Cortex of kidney (tissue), 1 donor: ENCODE measurements at regions not wholly inside any gene's neighbourhood (a gene's known extent, or its start where the extent isn't known, plus 50 kb on each side); places are given as distances from the start of the nearest gene placed in this dataset.
"Not testable (repeated sequence)": the region's sequence is repeated elsewhere in the genome, so short reads cannot be mapped to it uniquely, and the experiment has no call there.

ENCODE experiments used
- DNase-seq: peaks from one replicate; lab custom pipeline; 2025; lab: John Stamatoyannopoulos, UW

DNA sequence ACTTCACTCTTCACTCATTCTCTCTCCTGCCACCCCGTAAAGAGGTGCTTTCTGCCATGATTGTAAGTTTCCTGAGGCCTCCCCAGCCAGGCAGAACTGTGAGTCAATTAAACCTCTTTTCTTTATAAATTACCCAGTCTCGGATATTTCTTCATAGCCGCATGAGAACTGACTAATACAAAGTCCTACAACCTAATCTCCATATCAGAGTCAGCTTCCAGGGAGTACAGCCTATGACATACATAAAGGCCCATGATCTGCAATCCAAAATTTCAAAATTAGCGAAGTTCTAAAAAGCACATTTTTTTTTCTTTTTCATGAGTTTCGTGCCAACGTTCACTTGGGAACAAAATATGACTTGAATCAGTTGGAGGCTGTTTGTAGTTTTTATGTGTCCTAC is 256.9 kb upstream of the DUSP10 start:
- DNase-seq, result no peak

DNA sequence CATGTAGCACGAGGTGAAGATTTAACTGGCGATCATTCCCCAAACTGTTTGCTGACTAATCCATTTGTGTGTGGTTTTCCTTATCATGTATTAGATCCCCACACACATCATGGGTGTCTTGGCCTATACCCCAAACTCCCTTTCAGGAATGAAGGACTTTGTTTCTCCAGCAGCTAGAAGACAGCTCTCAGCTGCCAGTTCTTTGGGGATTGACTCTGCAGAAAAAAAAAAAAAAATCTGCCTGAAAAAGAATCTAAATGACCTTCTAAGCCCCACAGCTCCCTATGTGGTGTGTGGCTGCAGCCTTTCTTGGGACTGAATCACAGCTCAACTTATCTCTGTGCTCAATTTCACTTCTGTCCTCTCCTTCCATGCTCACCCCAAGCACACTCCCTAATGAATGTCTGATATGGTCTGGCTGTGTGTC is 256.3 kb upstream of the DUSP10 start:
- no peak for DNase-seq

DNA sequence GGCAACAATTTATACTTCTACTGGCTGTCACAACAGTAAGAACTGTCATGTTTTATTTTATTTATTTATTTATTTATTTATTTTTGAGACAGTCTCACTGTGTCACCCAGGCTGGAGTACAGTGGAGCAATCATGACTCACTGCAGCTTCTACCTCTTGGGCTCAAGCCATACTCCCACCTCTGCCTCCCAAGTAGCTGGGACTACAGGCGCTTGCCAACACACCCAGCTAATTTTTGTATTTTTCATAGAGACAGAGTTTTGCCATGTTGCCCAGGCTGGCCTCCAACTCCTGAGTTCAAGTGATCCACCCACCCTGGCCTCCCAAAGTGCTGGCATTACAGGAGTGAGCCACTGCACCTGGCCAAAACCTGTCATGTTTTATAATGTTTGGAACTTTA is 255.1 kb upstream of the DUSP10 start:
- not testable (repeated sequence) for DNase-seq

DNA sequence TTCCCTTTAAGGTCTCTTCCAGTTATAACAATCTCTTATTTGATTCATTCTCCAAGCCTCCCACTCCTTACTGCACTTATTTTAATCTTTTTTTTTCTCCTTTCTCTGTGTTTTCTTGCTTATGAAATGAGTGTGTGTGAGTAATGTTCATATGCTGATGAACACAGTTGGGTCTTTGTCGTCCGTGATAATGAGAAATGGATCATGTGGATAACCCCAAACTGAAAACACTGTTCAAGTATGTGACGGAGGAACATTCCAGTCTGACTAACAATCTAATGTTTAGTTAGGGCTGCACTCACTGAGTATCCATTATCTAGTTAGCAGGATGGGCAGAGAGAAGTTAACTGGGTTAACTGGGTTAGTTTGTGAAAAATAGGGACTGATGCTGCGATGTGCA is 253.1 kb upstream of the DUSP10 start:
- DNase-seq, result no peak

DNA sequence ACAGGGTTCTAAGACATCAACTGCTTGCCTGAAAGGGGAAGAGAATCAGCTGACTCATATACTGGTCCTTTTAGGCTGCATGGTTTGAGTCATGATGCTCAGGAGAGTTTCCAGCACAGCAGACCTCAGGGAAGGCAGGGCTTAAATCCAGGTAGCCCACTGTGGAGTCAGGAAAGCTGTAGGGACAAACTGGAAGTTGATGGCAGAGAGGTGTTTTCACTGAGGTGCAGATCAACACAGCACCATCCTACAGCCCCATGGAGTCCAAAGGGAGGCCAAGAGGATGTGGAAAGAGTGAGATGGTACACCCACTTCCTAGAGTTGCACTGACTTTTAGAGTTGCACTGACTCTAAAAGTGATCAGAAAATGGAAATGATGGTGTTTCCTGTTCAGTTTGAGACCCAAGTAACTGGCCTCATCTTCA is 252.4 kb upstream of the DUSP10 start:
- no peak for DNase-seq

DNA sequence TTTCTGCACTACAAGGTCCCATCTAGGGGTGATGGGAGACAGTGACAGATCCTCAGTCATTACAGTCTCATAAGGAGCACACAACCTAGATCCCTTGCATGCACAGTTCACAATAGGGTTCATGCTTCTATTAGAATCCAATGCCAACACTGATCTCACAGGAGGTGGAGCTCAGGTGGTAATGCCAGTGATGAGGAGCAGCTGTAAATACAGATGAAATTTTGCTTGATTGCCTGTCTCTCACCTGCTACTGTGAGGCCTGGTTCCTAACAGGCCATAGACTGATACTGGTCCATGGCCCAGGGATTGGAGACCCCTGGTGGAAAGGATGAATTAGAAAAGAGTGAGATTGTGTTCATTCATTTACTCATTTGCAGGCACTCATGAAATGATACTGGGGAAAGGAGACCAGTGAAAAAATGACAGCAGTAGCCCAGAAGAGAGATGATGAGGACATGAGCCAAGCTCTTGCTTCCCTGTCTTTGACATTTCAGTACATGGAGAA is 251.6 kb upstream of the DUSP10 start:
- DNase-seq, result no peak

DNA sequence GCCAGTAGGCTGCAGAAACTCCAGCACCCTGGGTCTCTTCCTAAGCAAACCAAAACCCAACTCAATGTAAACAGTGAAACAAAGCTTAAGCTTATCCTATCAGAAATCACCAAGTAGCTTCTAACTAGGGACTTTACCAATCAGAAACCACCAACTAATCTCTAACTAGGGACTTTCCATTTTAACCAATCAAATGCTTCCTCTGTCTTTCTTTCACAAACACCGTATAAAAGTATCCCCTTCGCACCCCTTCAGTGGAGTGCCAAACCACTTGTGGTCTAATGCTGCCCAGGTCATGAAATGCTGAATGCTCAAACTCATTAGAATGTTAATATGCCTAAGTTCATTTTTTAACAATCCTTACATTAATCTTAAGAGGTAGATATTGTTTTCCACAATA is 250.5 kb upstream of the DUSP10 start:
- DNase-seq, result no peak

DNA sequence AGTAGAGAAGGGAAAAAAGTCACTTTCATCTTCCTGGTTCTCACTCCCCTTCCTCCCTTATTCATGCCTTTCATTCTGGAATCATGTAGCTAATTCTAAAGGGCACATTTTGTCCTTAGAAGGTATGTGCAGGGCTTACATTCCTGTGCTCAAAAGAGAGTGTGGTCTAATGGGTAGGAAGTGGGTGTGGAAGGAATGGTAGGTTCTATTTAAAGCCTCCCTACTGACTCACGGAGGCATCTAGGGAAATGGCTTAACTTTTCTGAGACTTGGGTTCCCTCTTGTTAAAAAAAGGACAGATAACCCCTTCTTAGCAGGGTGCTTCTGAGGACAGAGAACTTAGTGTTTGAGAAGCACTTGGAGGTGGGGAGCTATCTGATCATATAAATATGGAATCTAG is 249.3 kb upstream of the DUSP10 start:
- DNase-seq, result no peak

DNA sequence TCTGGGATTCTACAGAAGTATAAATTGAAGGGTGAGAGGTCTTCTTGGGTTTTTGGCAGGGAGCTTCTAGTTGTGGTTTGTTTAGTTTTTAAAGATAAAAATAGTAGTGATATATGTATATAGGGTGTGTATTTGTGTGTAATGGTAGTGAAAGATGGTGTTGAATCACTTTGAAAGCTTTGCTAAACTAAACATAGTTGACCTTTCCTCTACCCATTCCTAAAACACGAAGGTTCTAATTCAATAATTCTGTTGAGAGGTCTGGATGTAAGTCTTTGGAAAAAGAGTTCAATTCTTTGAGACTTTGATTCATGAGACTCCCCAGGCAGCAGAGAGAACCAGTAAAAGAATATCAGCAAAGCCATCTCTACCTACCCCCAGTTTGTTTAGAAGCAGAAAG is 247.9 kb upstream of the DUSP10 start:
- no peak for DNase-seq

DNA sequence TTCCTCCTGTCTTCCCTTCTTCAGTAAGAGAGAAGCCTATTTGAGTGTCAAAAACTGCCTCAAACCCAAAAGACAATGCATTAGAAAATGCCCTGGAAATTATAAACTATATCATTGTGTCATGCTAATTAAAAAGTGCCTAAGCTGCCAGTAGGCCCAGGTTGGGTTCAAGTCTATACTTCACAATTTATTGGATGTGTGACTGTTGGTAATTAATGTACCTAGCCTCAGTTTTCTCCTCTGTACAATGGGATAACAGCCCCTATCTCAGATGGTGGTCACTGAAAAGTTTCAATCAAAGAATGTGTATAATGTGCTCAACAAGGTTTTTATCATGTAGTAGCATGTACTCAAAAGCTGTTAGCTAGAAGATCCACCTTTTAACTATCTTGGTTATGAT is 246.9 kb upstream of the DUSP10 start:
- DNase-seq, result no peak

DNA sequence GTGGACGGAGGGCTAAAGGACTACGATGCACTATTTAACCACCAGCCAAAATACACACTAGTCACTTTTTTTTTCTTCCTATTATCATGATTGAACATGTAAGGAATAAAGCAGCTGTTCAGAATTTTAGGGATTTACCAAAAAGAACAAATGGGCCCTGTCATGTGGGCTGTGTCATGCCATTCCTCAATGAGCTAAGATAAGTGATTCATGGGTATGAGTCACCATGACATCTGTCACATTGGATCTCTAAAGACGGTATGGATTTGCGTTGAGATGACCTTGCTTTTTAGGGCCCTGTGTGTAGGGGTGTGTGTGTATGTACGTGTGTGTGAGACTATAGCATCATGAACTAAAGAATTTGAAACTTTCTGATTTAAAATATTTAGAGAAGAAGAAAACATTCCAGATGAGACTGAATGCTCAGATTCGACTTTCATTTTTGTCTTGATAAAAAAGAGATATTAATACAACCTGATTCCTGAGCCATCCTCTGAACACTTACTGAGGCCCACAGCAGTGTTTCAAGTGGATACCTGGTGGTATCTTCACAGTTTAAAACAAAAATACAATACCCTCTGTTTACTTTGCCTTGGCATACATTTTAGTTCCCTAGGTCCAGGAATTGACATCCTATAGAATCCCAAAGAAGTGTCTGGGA is 246.1 kb upstream of the DUSP10 start:
- DNase-seq, result no peak

DNA sequence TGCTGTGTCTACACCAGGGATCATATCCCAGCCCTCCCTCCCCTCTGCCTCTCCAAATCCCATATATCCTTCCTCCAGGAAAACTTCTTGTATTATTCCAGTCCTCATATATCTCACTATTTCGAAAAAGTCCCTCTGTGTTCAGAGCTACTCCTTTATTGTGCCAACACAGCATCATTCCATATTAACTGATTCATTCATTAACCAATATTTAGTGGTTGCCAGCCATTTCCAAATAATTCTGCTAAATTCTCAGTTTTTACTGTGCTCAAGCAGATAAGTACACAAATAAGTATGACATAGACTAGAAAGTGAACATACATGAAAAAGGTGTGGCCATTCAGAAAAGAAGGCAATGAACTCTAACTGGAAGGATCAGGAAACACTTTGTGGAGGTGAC is 241.6 kb upstream of the DUSP10 start:
- DNase-seq, result no peak

DNA sequence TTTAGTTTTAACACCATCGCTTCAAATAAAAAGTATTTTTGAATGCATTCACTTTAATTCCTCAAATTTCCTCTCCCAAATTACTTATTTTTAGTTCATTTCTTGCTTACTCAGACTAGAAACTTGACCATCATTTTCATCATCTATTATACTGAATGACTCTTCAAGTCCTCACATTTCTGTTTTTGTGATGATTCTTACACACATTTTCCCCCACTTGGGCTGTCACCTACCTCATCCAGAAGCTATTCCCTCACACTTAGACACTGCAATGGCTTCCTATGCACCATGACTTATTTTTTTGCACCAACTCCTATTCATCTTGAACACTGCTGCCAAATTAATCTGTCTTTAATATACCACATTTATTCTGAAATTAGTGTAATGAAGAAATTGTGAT is 239.6 kb upstream of the DUSP10 start:
- no peak for DNase-seq

DNA sequence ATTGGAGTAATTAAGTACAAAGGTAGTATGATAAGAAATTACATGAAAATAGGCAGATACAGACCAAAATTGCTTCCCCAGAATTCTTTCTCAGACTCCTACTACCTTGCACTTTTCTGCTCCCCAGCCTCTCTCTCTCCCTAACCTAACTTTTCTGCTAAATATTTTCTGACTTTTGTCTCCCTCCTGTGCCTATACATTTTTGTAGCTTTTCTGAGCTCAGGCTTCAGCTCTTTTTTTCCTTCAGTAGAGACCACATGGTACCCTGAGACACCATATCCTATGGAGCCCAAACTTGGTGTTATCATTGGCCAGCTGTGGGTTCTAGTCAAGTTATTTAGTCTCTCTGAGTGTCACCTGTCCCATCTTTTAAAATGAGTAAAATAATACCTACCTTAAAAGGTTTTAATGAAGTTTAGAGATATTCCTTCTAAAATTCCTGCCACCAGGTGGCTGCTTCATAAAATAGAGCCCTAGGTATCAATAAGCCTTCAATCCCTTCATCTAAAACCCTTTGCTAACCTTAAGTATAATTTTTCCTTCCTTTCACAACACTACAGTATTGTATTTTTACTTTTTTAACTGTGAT is 237.6 kb upstream of the DUSP10 start:
- DNase-seq, result no peak

DNA sequence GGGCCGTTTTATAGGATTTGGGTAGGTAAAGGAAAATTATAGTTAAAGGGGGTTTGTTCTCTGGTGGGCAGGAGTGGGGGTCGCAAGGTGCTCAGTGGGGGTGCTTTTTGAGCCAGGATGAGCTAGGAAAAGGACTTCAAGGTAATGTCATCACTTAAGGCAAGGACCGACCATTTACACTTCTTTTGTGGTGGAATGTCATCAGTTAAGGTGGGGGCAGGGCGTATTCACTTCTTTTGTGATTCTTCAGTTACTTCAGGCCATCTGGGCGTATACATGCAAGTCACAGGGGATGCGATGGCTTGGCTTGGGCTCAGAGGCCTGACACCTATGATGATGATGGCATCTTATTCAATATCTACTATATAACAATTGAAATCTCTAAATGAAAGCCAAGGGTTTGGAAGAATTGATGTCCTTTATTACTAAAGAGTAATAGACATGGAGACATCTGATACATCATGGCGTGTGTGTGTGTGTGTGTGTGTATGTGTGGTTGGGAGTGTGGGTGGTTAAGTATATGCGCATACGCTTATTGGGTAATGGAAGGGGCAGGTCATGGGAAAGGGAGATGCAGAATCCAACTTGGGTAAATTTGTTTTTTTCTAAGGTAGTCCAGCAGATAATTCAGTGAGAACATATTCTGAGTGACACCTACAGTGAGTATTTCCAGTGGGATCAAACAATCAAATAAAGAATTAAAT is 236.9 kb upstream of the DUSP10 start:
- DNase-seq, result not testable (repeated sequence)

DNA sequence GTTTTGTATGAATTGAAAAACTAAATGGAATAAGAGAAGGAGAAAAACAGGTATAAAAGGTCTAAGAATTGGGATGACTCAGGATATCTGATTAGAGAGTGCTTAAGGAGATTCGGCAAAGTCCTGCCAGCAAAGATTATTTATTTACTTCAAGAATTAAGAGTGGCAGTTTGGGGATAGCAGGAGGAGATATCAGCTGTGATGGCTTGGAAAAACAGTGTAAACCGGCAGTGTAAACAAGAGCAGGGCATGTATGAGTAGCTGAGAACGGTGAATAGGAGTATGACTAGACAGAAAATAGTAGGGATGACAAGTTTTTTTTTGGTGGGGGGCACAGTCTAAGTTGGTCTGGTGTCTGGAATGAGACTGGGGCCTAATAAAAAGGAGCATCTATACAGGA is 231.9 kb upstream of the DUSP10 start:
- DNase-seq, result not testable (repeated sequence)

DNA sequence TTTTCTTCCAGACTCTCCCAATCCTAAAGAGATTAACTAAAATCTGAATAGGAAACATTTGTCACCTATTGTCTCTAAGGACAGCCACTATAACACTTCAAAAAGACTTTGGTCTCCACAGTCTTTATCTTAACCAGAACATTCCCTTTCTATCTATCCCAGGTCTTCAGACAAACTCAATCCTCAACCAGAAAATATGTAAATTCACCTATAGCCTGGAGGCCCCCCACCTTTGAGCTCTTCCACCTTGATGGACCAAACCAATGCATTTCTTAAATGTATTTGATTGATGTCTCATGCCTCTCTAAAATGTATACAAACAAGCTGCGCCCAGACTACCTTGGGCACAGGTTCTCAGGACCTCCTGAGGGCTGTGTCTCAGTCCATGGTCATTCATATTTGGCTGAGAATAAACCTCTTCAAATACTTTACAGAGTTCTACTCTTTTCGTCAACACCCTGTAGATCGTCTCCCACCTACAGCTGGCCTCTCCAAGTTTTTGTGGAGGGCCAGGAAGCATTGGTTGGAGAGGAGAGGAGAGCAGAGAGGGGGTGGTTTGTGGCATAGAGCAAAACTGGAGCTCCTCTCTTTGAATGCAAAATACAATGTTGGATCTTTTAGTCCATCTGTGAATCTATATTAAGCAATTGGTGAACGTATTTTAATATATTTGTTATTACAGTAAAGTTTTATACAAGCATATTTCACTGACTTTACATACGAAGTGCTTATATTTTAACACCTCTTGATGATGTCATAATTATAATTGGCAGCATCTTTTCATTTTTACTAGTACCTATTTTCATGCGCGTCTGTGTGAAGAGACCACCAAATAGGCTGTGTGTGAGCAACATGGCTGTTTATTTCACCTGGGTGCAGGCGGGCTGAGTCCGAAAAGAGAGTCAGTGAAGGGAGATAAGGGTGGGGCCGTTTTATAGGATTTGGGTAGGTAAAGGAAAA is 230.7 kb upstream of the DUSP10 start:
- no peak for DNase-seq

DNA sequence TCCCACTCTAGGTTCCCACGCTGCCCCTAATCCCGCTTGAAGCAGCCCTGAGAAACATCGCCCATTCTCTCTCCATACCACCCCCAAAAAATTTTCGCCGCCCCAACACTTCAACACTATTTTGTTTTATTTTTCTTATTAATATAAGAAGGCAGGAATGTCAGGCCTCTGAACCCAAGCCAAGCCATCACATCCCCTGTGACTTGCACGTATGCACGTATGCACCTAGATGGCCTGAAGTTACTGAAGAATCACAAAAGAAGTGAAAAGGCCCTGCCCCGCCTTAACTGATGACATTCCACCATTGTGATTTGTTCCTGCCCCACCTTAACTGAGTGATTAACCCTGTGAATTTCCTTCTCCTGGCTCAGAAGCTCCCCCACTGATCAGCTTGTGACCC is 229.1 kb upstream of the DUSP10 start:
- not testable (repeated sequence) for DNase-seq

DNA sequence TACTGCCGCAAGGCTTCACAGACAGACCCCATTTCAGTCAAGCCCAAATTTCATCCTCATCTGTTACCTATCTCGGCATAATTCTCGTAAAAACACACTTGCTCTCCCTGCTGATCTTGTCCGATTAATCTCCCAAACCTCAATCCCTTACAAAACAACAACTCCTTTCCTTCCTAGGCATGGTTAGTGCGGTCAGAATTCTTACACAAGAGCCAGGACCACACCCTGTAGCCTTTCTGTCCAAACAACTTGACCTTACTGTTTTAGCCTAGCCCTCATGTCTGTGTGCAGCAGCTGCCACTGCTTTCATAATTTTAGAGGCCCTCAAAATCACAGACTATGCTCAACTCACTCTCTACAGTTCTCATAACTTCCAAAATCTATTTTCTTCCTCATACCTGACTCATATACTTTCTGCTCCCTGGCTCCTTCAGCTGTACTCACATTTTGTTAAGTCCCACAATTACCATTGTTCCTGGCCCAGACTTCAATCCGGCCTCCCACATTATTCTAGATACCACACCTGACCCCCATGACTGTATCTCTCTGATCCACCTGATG is 227.5 kb upstream of the DUSP10 start:
- DNase-seq, result not testable (repeated sequence)

DNA sequence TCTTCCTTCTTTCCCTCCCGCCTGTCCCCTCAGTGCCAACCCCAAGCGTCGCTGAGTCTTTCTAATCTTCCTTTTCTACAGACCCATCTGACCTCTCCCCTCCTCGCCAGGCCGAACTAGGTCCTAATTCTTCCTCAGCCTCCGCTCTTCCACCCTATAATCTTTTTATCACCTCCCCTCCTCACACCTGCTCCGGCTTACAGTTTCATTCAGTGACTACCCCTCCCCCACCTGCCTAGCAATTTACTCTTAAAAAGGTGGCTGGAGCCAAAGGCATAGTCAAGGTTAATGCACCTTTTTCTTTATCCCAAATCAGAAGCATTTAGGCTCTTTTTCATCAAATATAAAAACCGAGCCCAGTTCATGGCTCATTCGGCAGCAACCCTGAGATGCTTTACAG is 225.6 kb upstream of the DUSP10 start:
- not testable (repeated sequence) for DNase-seq

DNA sequence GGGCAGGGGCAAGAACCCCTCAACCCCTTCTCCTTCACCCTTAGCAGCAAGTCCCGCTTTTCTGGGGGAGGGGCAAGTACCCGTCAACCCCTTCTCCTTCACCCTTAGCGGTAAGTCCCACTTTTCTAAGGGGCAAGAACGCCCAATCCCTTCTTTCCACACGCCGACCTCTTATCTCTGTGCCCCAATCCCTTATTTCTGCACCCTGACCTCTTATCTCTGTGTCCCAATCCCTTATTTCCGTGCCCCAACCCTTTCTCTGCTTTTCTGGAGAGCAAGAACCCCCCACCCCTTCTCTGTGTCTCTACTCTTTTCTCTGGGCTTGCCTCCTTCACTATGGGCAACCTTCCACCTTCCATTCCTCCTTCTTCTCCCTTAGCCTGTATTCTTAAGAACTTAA is 225.0 kb upstream of the DUSP10 start:
- DNase-seq, result not testable (repeated sequence)

DNA sequence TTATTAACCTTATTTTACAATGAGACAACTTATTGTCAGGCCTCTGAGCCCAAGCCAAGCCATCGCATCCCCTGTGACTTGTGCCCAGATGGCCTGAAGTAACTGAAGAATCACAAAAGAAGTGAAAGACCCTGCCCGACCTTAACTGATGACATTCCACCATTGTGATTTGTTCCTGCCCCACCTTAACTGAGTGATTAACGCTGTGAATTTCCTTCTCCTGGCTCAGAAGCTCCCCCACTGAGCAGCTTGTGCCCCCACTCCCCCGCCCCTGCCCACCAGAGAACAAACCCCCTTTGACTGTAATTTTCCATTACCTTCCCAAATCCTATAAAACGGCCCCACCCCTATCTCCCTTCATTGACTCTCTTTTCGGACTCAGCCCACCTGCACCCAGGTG is 224.0 kb upstream of the DUSP10 start:
- not testable (repeated sequence) for DNase-seq
